Astrocyte (in vitro differentiated cells and primary cell): ENCODE measurements at regions not wholly inside any gene's neighbourhood (a gene's known extent, or its start where the extent isn't known, plus 50 kb on each side); places are given as distances from the start of the nearest gene placed in this dataset.

Source experiments
- EZH2 ChIP-seq: IDR thresholded peaks from 2 replicates; pipeline ENCODE4 v1.6.1; 2012; ENCODE audit warnings: mild to moderate bottlenecking, low read length, inconsistent platforms; ENCODE audit not compliant: insufficient read depth
- TF ChIP-seq, protein P1 (sequence below): IDR thresholded peaks from 2 replicates; pipeline ENCODE4 v1.5.1; 2011; ENCODE audit warnings: low read depth, mild to moderate bottlenecking, inconsistent platforms, low read length, moderate library complexity; ENCODE audit not compliant: insufficient read depth

DNA sequence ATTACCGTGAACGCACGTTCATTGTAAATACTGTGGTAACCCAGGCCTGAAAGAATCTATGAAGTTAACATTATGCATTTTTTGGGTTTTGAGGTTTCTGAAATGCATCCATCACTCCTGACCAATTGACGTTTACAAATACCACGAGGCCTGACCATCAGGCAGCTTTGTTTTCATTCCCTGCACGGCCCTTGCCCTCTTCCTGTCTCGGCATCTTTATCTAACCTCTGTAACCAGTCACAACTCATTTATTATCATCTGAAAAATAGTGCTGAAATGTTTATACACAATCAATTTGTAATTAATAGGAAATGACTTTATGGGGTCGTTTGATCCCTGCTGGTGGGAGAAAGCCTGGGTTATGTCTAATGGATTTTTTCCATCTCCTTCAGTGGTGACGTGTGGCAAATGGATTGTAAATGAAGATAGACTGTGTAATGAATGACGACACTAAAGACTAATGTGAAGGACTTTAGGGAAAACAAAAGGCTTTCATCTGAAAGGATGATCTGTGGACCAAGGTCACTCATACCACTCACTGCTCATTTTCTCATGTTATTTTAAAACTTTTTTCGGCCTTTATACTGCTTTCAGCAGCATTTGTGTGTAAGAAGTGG is 102.7 kb upstream of the SORBS2 start:
- TF ChIP-seq, protein P1, sequence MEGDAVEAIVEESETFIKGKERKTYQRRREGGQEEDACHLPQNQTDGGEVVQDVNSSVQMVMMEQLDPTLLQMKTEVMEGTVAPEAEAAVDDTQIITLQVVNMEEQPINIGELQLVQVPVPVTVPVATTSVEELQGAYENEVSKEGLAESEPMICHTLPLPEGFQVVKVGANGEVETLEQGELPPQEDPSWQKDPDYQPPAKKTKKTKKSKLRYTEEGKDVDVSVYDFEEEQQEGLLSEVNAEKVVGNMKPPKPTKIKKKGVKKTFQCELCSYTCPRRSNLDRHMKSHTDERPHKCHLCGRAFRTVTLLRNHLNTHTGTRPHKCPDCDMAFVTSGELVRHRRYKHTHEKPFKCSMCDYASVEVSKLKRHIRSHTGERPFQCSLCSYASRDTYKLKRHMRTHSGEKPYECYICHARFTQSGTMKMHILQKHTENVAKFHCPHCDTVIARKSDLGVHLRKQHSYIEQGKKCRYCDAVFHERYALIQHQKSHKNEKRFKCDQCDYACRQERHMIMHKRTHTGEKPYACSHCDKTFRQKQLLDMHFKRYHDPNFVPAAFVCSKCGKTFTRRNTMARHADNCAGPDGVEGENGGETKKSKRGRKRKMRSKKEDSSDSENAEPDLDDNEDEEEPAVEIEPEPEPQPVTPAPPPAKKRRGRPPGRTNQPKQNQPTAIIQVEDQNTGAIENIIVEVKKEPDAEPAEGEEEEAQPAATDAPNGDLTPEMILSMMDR: no peak
- TF ChIP-seq EZH2: no peak
